GM10266 (cell line): ENCODE measurements at regions not wholly inside any gene's neighbourhood (a gene's known extent, or its start where the extent isn't known, plus 50 kb on each side); places are given as distances from the start of the nearest gene placed in this dataset.

ENCODE experiments used
- DNase-seq: peaks from one replicate; pipeline ENCODE4 v3.0.0; 2012; ENCODE audit errors: extremely low spot score
- CTCF ChIP-seq: IDR thresholded peaks from 2 replicates; pipeline ENCODE4 v1.5.1; 2012; ENCODE audit warnings: mild to moderate bottlenecking, low read depth; ENCODE audit not compliant: control insufficient read depth, insufficient read depth; ENCODE audit errors: missing control alignments

GRCh38 chr5:61272688-61273087, 59.4 kb upstream of the ZSWIM6 start:
- DNase-seq, result no peak
- no peak for TF ChIP-seq CTCF

- DNase-seq, result no peak
- TF ChIP-seq CTCF, result no peak
Measured at GRCh38 chr5:61273279-61273975, 58.6 kb upstream of the ZSWIM6 start.

GRCh38 chr5:61274511-61274911, 57.5 kb upstream of the ZSWIM6 start:
- no peak for DNase-seq
- TF ChIP-seq CTCF, result no peak

GRCh38 chr5:61275841-61276240, 56.2 kb upstream of the ZSWIM6 start:
- DNase-seq, result no peak
- TF ChIP-seq CTCF, result no peak

GRCh38 chr5:61277190-61277589, 54.9 kb upstream of the ZSWIM6 start:
- TF ChIP-seq CTCF, result no peak
- peak; percentile 26 for DNase-seq

GRCh38 chr5:61277781-61278180, 54.3 kb upstream of the ZSWIM6 start:
- no peak for DNase-seq
- TF ChIP-seq CTCF, result no peak

- TF ChIP-seq CTCF, result no peak
- no peak for DNase-seq
Measured at GRCh38 chr5:61279725-61280124, 52.3 kb upstream of the ZSWIM6 start.
